NAMALWA (cell line): ENCODE measurements at regions not wholly inside any gene's neighbourhood (a gene's known extent, or its start where the extent isn't known, plus 50 kb on each side); places are given as distances from the start of the nearest gene placed in this dataset.

Source experiments
- DNase-seq: peaks from one replicate; pipeline ENCODE4 v3.0.0-alpha.2; 2015; ENCODE audit warnings: low spot score

DNA sequence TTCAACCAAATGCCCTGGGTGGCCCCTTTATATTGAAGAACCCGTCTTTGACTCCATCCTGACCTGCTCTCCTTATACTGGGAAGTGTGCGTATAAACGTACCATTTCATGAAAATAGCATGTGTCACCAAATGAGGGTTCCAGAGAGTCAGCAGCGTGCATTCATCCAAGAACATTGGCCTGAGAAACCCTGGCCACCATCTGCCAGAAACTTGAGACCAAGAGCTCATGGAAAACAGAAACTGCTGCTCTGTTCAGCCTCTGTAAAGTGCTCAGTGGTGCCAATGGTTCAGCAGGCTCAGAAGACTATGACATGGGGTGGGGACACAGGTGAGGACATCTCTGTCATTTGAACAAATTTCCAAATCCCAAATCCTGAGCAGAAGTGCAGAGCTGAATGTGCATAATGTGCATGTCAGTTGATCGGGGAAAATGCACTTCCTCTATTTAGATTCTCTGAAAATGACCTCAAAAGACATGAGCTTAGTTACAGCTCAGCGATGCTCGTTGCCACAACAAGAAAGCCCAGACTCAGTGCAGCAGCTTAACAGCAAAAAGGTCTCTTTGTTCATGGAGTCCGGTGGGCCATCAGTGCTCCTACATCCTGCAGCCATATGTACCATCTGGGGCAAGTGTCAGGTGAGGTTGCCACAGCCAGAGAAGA lies 176.1 kb downstream of the ATPSCKMT start:
- DNase-seq: peak; percentile 32

DNA sequence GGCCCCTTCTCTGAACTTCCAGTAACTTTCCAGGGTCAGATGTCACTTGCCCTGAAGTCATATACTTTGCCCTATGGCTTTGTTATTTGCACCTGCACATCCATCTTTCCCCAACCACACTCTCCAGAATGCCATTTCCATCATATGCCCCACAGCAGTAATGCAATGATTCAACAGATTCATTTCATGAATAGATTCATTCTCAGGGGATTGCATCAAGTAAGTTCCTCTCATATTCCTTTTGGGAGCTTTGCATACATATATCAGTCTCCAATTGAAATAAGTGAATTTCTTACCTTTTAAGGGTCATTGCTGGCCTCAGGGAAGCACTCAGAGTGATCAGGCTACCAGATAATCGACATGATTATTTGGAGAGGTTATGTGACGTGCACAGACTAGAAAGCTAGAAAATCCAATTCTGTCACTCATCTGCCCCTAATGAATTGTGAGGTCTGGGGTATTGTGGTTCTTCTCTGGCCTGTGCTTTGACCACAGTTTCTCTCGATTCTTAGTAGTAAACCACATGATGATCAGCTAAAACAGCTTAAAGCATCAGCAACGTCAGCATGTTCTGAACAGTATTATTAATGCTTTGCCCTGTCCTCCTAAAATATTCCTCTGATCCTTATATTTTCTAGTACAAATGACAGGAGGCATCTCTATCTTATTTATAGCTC lies 179.9 kb downstream of the ATPSCKMT start:
- no peak for DNase-seq

DNA sequence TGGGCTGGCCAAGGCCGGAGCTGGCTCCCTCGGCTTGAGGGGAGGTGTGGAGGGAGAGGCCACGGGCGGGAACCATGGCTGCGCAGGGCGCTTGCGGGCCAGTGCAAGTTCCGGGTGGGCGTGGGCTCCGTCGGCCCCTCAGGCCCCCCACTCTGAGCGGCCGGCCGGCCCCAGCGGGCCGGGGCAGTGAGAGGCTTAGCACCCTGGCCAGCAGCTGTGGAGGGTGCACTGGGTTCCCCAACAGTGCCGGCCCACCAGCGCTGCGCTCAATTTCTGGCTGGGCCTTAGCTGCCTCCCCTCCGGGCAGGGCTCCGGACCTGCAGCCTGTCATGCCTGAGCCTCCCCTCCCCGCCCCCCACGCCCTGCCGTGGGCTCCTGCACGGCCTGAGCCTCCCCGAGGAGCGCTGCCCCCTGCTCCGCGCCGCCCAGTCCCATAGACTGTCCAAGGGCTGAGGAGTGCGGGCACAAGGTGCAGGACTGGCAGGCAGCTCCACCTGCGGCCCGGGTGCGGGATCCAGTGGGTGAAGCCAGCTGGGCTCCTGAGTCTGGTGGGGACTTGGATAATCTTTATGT lies 184.2 kb downstream of the ATPSCKMT start:
- no peak for DNase-seq

DNA sequence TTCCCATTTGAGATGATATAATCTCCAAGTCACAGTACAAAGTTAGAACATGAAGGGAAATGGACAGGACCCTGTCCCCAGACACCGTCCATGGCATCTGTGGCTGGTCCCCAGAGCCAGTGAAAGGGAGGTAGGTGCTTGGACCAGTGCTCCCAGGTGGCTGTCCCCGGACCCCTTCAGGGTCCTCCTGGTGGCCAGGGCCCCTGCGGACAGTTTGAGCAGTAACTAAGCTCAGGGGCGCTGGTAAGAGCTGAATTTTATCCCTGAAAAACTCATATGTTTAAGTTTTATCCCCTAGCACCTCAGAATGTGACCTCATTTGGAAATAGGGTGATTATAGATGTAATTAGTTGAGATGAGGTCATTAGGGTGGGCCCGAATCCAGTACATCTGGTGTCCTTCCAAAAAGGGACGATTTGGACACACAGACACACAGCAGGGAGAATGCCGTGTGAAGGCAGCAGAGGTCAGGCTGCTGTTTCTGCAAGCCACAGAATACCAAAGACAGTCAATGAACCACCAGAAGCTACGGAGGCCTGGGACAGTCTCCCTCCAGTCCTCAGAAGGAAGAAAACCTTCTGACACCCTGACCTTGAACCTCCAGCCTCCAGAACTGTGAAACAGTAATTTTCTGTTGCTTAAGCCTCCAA lies 185.0 kb downstream of the ATPSCKMT start:
- no peak for DNase-seq

DNA sequence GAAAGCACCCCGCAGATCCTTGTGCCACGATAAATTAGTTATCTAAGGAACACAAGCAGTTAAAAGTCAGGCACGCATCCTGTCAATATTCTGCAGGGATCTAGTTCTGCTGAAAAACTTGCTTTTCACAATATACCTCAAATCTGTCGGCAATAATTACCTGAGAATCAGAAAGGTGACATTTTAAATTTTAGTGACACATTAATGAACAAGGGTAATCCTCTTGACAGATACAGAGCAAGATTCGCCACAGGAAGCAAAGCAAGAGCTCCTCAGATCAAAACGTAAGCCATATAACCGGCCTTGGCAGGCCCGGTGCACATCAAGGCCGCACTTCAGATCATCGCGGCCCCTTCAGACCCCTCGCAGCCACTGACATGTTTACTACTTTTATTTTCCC lies 185.7 kb downstream of the ATPSCKMT start:
- DNase-seq: no peak

DNA sequence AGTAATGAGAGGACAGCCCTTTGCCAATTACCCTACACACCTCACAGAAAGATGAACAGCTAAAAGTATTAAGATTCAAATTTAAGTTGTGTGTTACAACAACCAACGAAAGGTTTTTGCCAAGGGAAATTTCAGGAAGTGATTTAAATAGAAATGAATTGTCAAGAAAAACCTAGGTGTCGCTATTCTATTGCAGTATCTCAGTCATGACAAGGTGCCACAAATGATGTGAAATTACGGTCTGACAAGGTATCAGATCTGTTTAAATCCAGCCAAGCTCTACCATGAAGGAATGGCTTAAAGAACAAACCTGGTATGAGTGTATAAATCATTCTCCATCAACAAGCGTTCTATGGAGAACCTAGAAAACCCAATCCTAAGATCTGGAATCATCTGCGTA lies 189.7 kb downstream of the ATPSCKMT start:
- no peak for DNase-seq

DNA sequence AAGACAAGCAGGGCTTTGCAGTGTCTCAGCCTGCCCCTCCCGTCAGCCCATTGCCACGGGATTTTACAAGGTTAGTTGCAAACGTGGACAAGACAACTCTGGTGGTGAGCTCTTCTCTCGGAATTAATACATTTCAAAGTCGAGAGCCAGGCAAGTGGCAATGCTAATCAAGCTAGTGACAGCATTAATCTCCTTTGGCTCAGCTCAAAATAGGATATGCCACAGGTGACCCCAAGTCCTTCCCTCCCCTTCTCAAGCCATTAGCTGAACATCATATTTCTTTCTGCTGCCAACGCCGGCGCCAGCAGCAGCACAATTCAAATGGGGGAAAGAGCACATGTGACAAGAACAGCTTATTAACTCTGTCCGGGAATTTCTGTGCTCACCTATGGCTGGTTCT lies 190.1 kb downstream of the ATPSCKMT start:
- DNase-seq: no peak

DNA sequence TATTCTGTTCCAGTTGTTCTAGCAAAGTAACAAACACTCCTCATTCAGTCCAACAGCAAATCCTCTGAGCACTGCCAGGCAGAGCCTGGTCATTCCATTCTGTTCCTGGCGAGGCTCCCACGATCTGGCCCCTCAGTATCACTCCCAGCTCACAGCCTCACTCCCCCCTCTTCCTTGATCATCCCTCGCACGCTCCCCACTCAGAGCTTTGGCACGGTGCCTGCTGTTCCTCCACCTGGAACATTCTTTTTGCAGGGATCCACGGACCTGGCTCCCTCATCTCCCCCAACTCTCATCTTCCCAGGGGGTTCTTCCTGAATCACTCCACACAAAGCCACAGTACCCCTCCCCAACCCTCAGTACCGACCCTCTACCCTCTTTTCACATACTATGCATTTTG lies 192.3 kb downstream of the ATPSCKMT start:
- no peak for DNase-seq

DNA sequence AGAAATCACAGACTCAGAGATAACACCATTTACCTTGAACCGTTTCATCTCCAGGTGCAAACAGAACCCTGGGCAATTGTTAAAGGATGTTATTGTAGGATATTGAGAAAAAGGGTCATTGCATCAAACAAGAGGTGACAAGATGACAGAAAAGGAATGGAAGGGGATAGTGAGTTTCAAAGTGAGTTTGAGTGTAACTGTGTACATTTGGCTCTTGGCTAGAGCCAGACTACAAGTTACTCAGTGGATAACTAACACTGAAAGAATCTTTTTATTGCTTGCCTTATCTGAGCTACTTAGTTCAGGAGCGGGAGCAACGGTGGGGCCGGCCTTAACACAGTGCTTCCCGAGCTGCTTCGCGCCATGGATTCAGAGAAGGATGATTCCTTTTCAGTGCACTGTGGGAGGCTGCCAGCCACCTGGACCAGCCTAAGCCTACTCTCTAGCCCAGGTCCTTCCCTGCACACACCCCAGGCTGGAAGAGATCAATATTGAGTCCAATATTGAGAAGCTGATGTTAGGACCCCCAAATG lies 193.4 kb downstream of the ATPSCKMT start:
- DNase-seq: no peak

DNA sequence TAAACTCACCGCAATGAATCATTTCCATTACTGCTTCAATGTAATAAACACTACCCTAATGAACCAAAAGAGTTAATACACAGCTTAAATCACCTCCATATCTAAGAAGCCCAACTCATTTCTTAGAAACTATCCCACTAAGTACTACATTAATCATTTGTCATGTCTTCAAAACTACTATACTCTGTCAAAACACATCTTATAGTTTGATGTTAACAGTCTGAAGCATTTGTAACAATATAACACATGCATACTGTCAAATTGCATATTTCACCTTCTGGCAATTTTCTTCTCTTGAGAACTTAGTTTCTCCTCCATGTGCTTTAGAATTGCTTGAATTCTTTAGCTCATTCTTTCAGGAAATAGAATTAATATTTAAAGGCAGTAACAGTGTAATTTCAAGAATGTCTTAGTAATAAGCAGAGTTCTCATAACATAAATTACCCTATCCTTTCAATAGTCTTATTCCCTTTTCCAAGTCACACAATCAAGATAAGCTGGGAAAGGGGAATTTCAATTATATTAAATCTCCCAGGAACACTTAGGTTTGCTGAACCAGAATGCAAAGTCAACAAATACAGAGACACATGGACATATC lies 199.7 kb downstream of the ATPSCKMT start:
- DNase-seq: no peak

DNA sequence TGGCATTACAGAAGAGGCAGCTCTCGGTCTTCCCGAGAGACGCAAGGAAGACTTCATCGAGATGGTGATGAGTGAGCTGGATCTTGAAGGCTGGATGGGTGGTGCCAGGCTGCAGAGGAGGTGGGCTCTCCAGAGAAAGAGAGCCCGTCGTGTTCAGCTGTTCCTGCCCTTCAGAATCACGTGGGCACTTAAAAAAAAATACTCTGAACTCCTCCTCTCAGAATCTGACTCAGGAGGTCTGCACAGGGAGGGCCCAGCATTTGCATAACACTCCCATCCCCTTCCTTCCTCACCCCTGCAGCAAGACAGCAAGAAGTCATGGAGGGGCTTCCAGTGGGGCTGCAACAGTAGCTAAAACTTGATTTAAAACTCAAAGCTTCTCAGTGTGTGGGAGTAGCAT lies 203.0 kb downstream of the ATPSCKMT start:
- DNase-seq: peak; percentile 3

DNA sequence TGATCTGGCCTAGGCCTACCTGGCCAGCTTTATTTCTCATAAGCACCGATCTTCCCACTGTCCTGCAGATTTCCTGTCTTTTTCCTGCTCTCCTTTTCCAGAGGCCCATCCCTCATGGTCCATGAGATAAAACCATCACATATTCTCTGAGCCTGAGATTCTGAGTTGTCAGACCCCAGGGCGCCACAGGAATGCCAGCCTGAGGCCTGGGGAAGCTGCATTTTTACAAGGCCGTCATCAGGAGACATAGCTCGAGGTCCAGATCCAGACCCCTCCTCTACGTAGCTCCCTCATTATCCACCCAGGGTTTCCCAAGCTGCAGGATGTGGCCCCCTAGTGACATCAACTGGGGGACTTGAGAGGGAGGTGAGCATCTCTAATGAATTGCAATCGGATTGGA lies 204.3 kb downstream of the ATPSCKMT start:
- no peak for DNase-seq

DNA sequence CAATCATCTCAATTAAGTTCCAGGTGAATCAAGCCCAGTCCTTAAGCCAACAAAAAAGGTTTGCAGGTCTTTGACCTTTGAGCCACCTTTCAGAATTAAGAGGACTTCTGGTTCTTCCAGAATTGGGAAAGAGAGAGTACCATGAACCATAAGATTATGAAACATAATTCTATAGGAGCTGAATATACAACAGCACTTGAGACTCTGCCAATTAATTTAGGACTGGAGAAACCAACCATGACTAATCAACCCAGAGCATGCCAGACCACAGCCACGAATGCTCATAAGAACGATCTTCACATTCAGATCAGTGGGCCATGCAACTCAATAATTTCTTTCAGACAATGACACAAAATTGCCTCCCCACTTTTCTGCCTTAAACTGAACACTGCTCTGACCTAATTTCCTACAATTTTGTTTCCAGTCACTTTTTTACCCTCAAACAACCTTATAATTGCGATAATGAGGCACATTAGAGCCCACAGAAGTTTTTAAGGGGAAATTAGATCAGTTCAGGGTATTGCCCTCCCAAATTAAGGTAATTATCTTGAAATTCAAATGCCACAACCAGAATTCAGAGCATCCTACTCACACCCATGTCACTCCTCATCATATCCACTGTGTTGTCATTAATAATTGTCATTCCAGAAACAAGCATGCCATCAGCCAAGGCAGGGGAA lies 213.4 kb downstream of the ATPSCKMT start:
- no peak for DNase-seq

DNA sequence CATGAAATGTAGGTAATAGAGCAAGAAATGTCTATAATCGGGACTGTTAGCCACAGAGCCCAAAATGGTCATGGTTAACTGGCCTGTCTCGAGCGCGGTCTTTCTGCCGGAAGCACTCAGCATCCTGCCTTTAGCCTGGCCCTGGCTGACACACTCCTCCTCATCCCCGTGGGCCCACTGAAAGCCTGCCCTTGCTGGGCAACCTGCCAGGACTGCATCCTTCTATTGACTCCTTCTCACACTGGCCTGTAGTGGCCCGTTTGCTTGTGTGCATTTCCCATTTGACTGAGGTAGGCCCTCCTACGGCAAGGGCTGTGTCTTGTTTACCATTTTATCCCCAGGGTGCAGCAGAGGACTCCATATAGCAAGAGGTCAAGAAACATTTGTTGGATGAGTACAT lies 215.7 kb downstream of the ATPSCKMT start:
- DNase-seq: no peak

DNA sequence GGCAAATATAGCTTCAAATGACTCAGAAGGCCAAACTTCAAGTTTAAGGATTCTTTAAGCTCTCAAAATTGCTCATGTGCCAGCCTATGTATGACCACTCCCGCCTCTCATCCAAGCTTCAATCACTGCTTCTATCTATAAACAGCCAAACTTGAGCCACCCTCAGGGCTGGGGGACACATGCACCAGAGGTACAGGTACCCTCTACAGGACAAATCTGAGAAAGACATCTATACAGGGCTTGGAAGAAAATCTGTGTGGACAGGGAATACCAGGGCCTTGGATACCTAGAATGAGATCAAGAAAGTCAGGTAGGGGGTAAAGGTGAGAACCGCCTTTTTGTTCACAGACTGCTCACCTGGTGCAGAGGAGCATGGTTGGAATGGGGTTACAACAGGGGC lies 217.9 kb downstream of the ATPSCKMT start:
- no peak for DNase-seq

DNA sequence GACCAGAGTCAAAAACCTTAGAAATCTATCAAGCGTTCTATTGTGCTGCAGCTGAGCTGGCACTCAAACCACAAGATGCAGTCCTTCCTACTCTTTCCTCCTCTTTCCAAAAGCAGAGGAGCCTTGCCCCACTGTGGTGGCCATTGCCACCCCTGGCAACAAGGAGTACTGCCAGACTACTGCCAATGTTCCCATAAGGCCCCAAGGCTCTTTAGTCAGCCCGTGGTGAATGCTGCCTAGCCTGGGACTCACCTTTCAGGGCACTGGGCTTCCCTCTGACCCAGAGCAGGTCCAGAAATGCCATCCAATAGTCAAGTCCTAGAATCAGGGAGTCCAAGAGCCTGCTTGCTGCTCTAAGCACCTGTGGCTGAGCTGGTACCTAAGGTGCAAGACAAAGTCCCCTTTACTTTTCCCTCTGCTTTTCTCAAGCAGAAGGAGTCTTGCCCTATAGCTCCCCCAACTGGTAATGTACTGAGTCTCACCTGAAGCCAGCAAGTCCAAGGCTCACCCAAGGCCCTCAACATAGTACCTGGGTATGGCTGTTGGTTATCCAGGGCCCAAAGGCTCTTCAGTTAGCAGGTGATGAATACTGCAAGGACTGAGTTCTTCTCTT lies 219.4 kb downstream of the ATPSCKMT start:
- DNase-seq: peak; percentile 40

DNA sequence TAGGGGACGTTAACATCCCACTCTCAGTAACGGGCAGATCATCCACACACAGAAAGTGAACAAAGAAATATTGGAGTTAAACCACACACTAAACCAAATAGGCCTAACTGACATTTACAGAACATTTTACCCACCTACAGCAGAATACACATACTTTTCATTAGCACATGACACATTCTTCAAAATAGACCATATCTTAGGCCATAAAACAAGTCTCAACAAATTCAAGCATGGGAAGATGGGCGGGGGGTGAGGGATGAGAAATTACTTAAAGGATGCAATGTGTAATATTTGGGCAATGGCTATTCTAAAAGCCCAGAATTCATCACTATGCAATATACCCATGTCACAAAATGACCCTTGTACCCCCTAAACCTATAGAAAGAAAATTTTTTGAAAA lies 226.2 kb downstream of the ATPSCKMT start:
- no peak for DNase-seq

DNA sequence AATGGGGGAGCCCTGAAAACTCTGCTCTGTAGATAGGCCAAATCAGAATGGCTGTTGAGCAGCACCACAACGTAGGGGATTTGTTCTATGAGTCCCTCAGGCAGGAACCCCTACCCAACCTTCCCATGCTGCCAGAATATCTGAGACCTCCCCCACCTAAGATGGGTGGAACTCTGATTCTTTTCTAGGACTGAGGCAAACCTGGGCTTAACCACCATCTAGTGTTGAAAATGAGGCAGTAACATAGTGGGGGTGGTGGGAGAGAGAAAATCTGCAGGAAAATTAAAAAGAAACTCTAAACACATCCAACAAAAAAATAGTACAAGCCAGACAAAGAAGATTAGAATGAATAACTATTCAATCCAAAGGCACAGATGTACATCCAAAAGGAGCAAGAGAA lies 228.4 kb downstream of the ATPSCKMT start:
- no peak for DNase-seq

DNA sequence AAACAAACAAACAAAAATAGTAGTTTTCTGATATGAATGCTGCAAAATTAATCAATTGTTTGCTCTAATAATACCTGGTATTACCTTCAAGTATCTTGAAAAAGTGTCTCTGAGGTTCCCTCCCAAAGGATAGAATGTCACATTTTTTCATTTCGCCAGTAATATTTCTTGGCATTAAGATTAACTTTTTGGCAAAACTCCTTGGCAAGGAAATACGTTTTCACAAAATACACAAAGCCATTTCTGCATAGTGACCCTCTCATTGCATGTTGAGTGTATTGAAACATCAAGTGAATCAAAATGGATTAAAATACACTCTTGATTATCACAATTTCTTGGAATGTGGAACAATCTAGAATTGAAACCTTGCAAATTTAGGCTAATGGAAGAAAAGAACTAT lies 230.5 kb downstream of the ATPSCKMT start:
- DNase-seq: no peak

DNA sequence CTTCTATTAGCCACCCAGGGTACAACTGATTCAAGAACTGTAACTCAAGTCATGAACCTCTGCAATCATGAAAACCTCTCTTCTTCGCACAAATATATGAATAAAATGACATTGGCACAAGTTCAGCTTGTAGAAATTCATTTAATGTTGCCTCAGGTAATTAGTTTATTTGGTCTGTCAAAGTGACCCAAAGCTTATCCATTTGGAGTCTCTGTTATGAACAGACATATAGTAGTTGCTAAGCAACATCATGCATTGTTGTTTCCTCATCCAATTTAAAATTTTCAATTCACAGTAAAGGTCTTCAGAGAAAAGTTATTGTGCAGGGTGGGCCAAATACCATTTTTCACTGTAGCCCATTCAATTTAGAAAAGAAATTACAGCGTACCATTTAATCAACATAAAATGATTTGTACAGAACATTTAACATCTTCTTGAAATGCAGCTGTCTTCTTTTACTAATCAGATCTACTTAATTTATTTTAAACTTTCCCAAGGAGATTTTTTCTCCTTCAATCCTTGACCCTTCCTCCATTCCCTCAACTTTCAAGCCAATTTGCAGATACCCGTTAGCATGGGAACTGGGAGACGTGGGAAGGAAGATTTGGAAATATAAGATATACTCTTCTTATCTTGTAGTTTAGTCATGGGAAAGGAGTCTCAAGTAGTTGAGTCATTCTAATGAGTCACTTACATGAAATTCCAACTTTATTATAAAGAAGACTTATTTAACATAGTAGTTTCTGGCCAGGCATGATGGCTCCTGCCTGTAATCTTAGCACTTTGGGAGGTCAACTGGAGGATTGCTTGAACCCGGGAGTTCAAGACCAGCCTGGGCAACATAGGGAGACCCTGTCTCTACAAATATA lies 231.3 kb downstream of the ATPSCKMT start:
- DNase-seq: no peak

DNA sequence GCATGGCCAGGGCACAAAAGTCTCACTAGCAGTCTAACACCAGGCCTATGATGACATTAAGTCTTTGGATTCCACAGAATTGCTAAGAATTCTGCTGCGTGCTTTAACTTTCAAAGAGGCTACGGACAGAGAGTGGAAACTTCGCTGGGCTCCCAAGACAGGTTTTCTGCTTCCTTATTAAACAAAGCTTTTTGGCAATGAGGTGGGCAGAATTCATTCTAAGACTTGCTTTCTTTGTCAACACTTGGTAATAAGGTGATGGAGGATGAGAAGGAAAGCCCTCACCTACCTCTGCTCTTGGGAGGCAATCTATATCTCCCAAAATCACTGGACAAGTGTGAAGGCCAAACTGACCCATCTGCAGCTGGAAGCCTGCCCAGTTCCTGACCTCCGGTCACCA lies 231.9 kb downstream of the ATPSCKMT start:
- DNase-seq: no peak
